Chondrocyte (in vitro differentiated cells): ENCODE measurements at regions not wholly inside any gene's neighbourhood (a gene's known extent, or its start where the extent isn't known, plus 50 kb on each side); places are given as distances from the start of the nearest gene placed in this dataset.

Experiments
- DNase-seq: peaks from one replicate; pipeline ENCODE4 v3.0.0; 2021; ENCODE audit warnings: mixed read lengths, low spot score
- H3K27ac Mint-ChIP-seq: one replicate; pipeline ENCODE4 v1.8.0; 2021; ENCODE audit warnings: mild to moderate bottlenecking, moderate library complexity, mixed read lengths; ENCODE audit not compliant: unreplicated experiment
- H3K27me3 Mint-ChIP-seq: 2 replicates; pipeline ENCODE4 v1.8.0; 2021; ENCODE audit warnings: low read depth, mixed read lengths
- H3K36me3 Mint-ChIP-seq: 2 replicates; pipeline ENCODE4 v1.8.0; 2021; ENCODE audit warnings: low read depth, mixed read lengths
- H3K4me1 Mint-ChIP-seq: 2 replicates; pipeline ENCODE4 v1.8.0; 2021; ENCODE audit warnings: low read depth, mild to moderate bottlenecking, mixed read lengths
- H3K4me3 Mint-ChIP-seq: one replicate; pipeline ENCODE4 v1.8.0; 2021; ENCODE audit warnings: mild to moderate bottlenecking, moderate library complexity, mixed read lengths; ENCODE audit not compliant: unreplicated experiment
- H3K9me3 Mint-ChIP-seq: 2 replicates; pipeline ENCODE4 v1.8.0; 2021; ENCODE audit warnings: low read depth, mixed read lengths
- CTCF ChIP-seq: fragments of 200-600 bp; sonication (generic); IDR thresholded peaks from 2 replicates; pipeline ENCODE4 v1.5.0; 2021; ENCODE audit warnings: antibody characterized with exemption, mild to moderate bottlenecking, moderate library complexity

- Mint-ChIP-seq H3K36me3 (no peaks in the 10 kb centered on the region), H3K27ac (no peak overlapping the region), H3K9me3 (peaks cover 5% of the 10 kb centered on the region), H3K4me3 (no peak overlapping the region), H3K27me3 (peaks cover 11% of the 10 kb centered on the region), H3K4me1 (no peaks in the 10 kb centered on the region)
- DNase-seq: no peak
- no peak for TF ChIP-seq CTCF
Observed at GRCh38 chr1:164953815-164954214, 394.8 kb downstream of the PBX1 start.

- Mint-ChIP-seq H3K27ac (no peak overlapping the region), H3K4me3 (no peak overlapping the region), H3K27me3 (peaks cover 11% of the 10 kb centered on the region), H3K36me3 (no peaks in the 10 kb centered on the region), H3K4me1 (no peaks in the 10 kb centered on the region), H3K9me3 (peaks cover 13% of the 10 kb centered on the region)
- DNase-seq: no peak
- TF ChIP-seq CTCF: no peak
Observed at GRCh38 chr1:164953098-164953497, 394.1 kb downstream of the PBX1 start.

GRCh38 chr1:164951508-164951907 is 392.5 kb downstream of the PBX1 start:
- Mint-ChIP-seq H3K27me3 (peaks cover 11% of the 10 kb centered on the region), H3K27ac (no peak overlapping the region), H3K4me3 (no peak overlapping the region), H3K4me1 (no peaks in the 10 kb centered on the region), H3K36me3 (no peaks in the 10 kb centered on the region), H3K9me3 (peaks cover 28% of the 10 kb centered on the region)
- DNase-seq: no peak
- no peak for TF ChIP-seq CTCF

- Mint-ChIP-seq H3K4me1 (no peaks in the 10 kb centered on the region), H3K27ac (no peak overlapping the region), H3K9me3 (peaks cover 28% of the 10 kb centered on the region), H3K27me3 (peaks cover 11% of the 10 kb centered on the region), H3K36me3 (no peaks in the 10 kb centered on the region), H3K4me3 (no peak overlapping the region)
- TF ChIP-seq CTCF: no peak
- DNase-seq: no peak
Observed at GRCh38 chr1:164950541-164950986, 391.6 kb downstream of the PBX1 start.

GRCh38 chr1:164949771-164950471 is 390.9 kb downstream of the PBX1 start:
- Mint-ChIP-seq H3K9me3 (peaks cover 28% of the 10 kb centered on the region), H3K27ac (no peak overlapping the region)

More at GRCh38 chr1:164949771-164950471, 390.9 kb downstream of the PBX1 start:
- TF ChIP-seq CTCF: no peak
- H3K4me1 Mint-ChIP-seq: no peaks in the 10 kb centered on the region
- no peak overlapping the region for H3K4me3 Mint-ChIP-seq
- no peak for DNase-seq
- peaks cover 10% of the 10 kb centered on the region for H3K27me3 Mint-ChIP-seq
- no peaks in the 10 kb centered on the region for H3K36me3 Mint-ChIP-seq
